ENCODE measurements at regions not wholly inside any gene's neighbourhood (a gene's known extent, or its start where the extent isn't known, plus 50 kb on each side); places are given as distances from the start of the nearest gene placed in this dataset.

GRCh38 chr5:66338828-66339227, 194.7 kb downstream of the SREK1 start:
- H3K36me3 ChIP-seq (ENCODE audit: control insufficient read depth in 2 of 2, insufficient read depth in 1 of 2, low read length in 2 of 2): no peaks in the 10 kb centered on the region
- H3K4me1 ChIP-seq (ENCODE audit: control insufficient read depth, insufficient read depth, low read length): no peaks in the 10 kb centered on the region
- no peak overlapping the region for H3K4me3 ChIP-seq (ENCODE audit: low read depth, low read length)
- TF ChIP-seq ZNF138 (tag by site-specific recombination; IDR thresholded peaks at IDR 0.05; ENCODE audit: borderline replicate concordance) (no peak), ZNF585B (tag by site-specific recombination; IDR thresholded peaks at IDR 0.05) (no peak), ZNF558 (tag by site-specific recombination; IDR thresholded peaks at IDR 0.05) (no peak), ZNF624 (tag by site-specific recombination; IDR thresholded peaks at IDR 0.05) (no peak), KLF9 (tag by site-specific recombination; IDR thresholded peaks at IDR 0.05; ENCODE audit: low read depth) (no peak), ZNF350 (tag by site-specific recombination; IDR thresholded peaks at IDR 0.05) (no peak), EGR2 (tag by site-specific recombination; IDR thresholded peaks at IDR 0.05; ENCODE audit: low read depth) (no peak), ZNF658 (tag by site-specific recombination; IDR thresholded peaks at IDR 0.05) (no peak), ZSCAN16 (tag by site-specific recombination; IDR thresholded peaks at IDR 0.05) (no peak), ZNF146 (tag by site-specific recombination; IDR thresholded peaks at IDR 0.05) (no peak)
- H3K27ac ChIP-seq (ENCODE audit: extremely low read depth, low read depth, low read length): no peak overlapping the region
- H3K9me3 ChIP-seq (ENCODE audit: control insufficient read depth, insufficient read depth, low read depth, low read length): no peaks in the 10 kb centered on the region
- ChIA-PET POLR2A (no interaction called here), CTCF (interaction anchor here (0.7 to 3.4 kb wide), 2 partner anchors 14 to 32 kb away, joined by 3 to 18 read pairs; no protein-coding TSS in a partner anchor)

DNA sequence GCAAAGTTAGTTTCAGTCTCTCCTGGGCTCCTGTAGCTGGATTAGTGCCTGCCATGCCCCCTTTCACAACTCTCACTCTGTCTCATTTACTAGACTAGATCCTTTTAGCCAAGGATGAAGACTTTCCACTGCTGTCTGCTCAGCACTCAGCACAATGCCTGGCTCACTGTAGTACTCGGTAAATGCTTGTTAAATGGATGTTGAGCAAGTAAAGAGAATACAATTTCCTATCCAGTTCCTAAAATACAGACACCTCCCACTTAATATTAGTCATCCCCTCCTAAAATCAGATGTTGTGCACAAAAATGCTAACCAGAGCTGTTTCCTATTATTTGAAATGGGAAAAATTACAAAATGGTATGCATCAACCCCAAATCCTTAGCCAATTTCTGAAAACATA, 195.8 kb downstream of the SREK1 start:
- H3K27ac ChIP-seq (ENCODE audit: extremely low read depth, low read depth, low read length): no peak overlapping the region
- H3K4me3 ChIP-seq (ENCODE audit: low read depth, low read length): no peak overlapping the region
- H3K36me3 ChIP-seq (ENCODE audit: control insufficient read depth in 2 of 2, insufficient read depth in 1 of 2, low read length in 2 of 2): no peaks in the 10 kb centered on the region
- POLR2A ChIA-PET: no interaction called here
- H3K9me3 ChIP-seq (ENCODE audit: control insufficient read depth, insufficient read depth, low read depth, low read length): no peaks in the 10 kb centered on the region
- CTCF ChIA-PET: interaction anchor here (0.6 to 1.0 kb wide), 2 partner anchors 33 to 361 kb away, joined by 3 read pairs; no protein-coding TSS in a partner anchor
- TF ChIP-seq ZNF121 (tag by site-specific recombination; IDR thresholded peaks at IDR 0.05) (no peak), ZNF292 (tag by site-specific recombination; IDR thresholded peaks at IDR 0.05; ENCODE audit: borderline replicate concordance, low read depth) (no peak), ZNF707 (tag by site-specific recombination; IDR thresholded peaks at IDR 0.05) (no peak), ZNF501 (tag by site-specific recombination; IDR thresholded peaks at IDR 0.05) (no peak), GFI1B (tag by site-specific recombination; IDR thresholded peaks at IDR 0.05) (no peak), ZNF24 (tag by site-specific recombination; IDR thresholded peaks at IDR 0.05) (no peak), ZNF239 (tag by site-specific recombination; IDR thresholded peaks at IDR 0.05) (no peak), OSR2 (tag by site-specific recombination; IDR thresholded peaks at IDR 0.05) (no peak), ZNF274 (IDR thresholded peaks at IDR 0.05; ENCODE audit: low read length) (no peak), ZNF274 (tag by site-specific recombination; IDR thresholded peaks at IDR 0.05; ENCODE audit: borderline replicate concordance) (no peak), KLF9 (tag by site-specific recombination; IDR thresholded peaks at IDR 0.05; ENCODE audit: low read depth) (no peak), ZSCAN23 (tag by site-specific recombination; IDR thresholded peaks at IDR 0.05) (no peak), ZNF248 (tag by site-specific recombination; IDR thresholded peaks at IDR 0.05) (no peak), ZNF157 (tag by site-specific recombination; IDR thresholded peaks at IDR 0.05) (no peak), ZNF580 (tag by site-specific recombination; IDR thresholded peaks at IDR 0.05) (no peak), ZFP37 (tag by site-specific recombination; IDR thresholded peaks at IDR 0.05) (no peak), SP3 (tag by site-specific recombination; IDR thresholded peaks at IDR 0.05) (no peak)
- TF ChIP-seq, protein P1, sequence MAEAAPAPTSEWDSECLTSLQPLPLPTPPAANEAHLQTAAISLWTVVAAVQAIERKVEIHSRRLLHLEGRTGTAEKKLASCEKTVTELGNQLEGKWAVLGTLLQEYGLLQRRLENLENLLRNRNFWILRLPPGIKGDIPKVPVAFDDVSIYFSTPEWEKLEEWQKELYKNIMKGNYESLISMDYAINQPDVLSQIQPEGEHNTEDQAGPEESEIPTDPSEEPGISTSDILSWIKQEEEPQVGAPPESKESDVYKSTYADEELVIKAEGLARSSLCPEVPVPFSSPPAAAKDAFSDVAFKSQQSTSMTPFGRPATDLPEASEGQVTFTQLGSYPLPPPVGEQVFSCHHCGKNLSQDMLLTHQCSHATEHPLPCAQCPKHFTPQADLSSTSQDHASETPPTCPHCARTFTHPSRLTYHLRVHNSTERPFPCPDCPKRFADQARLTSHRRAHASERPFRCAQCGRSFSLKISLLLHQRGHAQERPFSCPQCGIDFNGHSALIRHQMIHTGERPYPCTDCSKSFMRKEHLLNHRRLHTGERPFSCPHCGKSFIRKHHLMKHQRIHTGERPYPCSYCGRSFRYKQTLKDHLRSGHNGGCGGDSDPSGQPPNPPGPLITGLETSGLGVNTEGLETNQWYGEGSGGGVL (tag by site-specific recombination; IDR thresholded peaks at IDR 0.05): no peak
- H3K4me1 ChIP-seq (ENCODE audit: control insufficient read depth, insufficient read depth, low read length): no peaks in the 10 kb centered on the region
